Common myeloid progenitor, CD34-positive (primary cell): ENCODE measurements at regions not wholly inside any gene's neighbourhood (a gene's known extent, or its start where the extent isn't known, plus 50 kb on each side); places are given as distances from the start of the nearest gene placed in this dataset.

Experiments used
- CTCF ChIA-PET: fragments of 350-600 bp; sonication (Branson Sonifier 250); formaldehyde crosslinking; loops from one replicate; lab custom pipeline; 2021; ENCODE audit warnings: antibody characterized with exemption; lab: Charles Lee
- POLR2A ChIA-PET: fragments of 350-600 bp; sonication (Branson Sonifier 250); formaldehyde crosslinking; loops from one replicate; lab custom pipeline; 2021; ENCODE audit warnings: antibody characterized with exemption; lab: Charles Lee
- DNase-seq, 3 donors: peaks; one replicate each; pipeline versions ENCODE4 v3.0.0 to v3.0.0-alpha.2; 2013
- H3K27ac ChIP-seq, 2 experiments: 1 replicate in 1 of 2; 2 replicates in 1 of 2; pipeline ENCODE4 v1.7.0; 2013; ENCODE audit warnings: inconsistent platforms in 2 of 2, low read length in 2 of 2, mild to moderate bottlenecking in 2 of 2, low read depth in 1 of 2, moderate library complexity in 1 of 2; ENCODE audit not compliant: severe bottlenecking in 2 of 2, insufficient read depth in 1 of 2, poor library complexity in 1 of 2
- H3K27me3 ChIP-seq, 5 experiments: replicated peaks in 2 of 5; 1 replicate in 3 of 5; 2 replicates in 2 of 5; pipeline versions ENCODE4 v1.6.1 to v1.7.0; 2013; ENCODE audit warnings: low read length in 4 of 5, mild to moderate bottlenecking in 2 of 5, moderate library complexity in 2 of 5, inconsistent platforms in 1 of 5; ENCODE audit not compliant: insufficient read depth in 5 of 5, control insufficient read depth in 4 of 5
- H3K36me3 ChIP-seq, 4 experiments: 1 replicate in 2 of 4; 2 replicates in 2 of 4; pipeline versions ENCODE4 v1.6.1 to v1.7.0; 2013; ENCODE audit warnings: low read length in 3 of 4, control low read depth in 1 of 4, mild to moderate bottlenecking in 1 of 4; ENCODE audit not compliant: control insufficient read depth in 4 of 4, insufficient read depth in 4 of 4
- H3K4me1 ChIP-seq, 4 experiments: 1 replicate in 3 of 4; 2 replicates in 1 of 4; pipeline versions ENCODE4 v1.6.1 to v1.7.1; 2013; ENCODE audit warnings: low read length in 3 of 4, mild to moderate bottlenecking in 3 of 4, control low read depth in 1 of 4, inconsistent platforms in 1 of 4, moderate library complexity in 1 of 4; ENCODE audit not compliant: control insufficient read depth in 4 of 4, insufficient read depth in 4 of 4; ENCODE audit errors: control extremely low read depth in 1 of 4
- H3K4me3 ChIP-seq, 7 experiments: 1 replicate in 4 of 7; 2 replicates in 3 of 7; pipeline versions ENCODE4 v1.5.1 to v1.7.0; 2013; ENCODE audit warnings: mild to moderate bottlenecking in 7 of 7, low read length in 6 of 7, moderate library complexity in 6 of 7, inconsistent platforms in 2 of 7, low read depth in 2 of 7, control low read depth in 1 of 7; ENCODE audit not compliant: insufficient read depth in 4 of 7, control insufficient read depth in 1 of 7; ENCODE audit errors: extremely low read depth in 1 of 7
- H3K9me3 ChIP-seq, 5 experiments: 1 replicate in 4 of 5; 2 replicates in 1 of 5; pipeline versions ENCODE4 v1.6.1 to v1.7.1; 2013; ENCODE audit warnings: low read length in 4 of 5, mild to moderate bottlenecking in 2 of 5, inconsistent platforms in 1 of 5, low read depth in 1 of 5, moderate library complexity in 1 of 5; ENCODE audit not compliant: control insufficient read depth in 4 of 5, insufficient read depth in 2 of 5; ENCODE audit errors: control extremely low read depth in 1 of 5
- WGBS: methylation state at CpG from one replicate; pipeline ENCODE4 v1.1.5; 2013; ENCODE audit not compliant: insufficient coverage; 5-methylcytosine and 5-hydroxymethylcytosine counted together

DNA sequence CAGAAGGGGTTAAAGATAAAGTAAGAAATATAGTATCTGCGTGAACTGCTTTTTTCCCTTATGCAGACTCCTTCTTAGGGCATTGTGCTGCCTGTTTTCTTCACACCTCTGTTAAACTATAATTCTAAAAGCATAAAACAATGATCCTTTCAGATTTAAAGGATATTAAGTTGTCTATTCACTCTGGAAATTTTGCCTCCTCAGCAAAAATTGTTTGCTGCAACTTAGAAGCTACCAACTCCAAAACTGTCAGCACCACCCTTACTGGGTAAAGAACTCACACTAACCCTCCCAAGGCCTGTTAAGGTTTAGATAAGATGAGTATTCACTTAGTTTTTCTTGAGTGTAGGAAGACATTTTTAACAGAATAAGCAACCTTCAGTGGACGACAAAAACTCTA lies 259.5 kb downstream of the KDM5D start:
- DNase-seq, result no peak
- H3K4me3 ChIP-seq, result no peak overlapping the region
- CTCF ChIA-PET, result no interaction called here
- no CpG with 5 or more reads among the region's 2 CpGs for WGBS
- POLR2A ChIA-PET, result no interaction called here
- H3K27ac ChIP-seq, result no peak overlapping the region
- H3K4me1 ChIP-seq, result no peaks in the 10 kb centered on the region
- peaks cover 0 to 7% (median 0%) of the 10 kb centered on the region in 5 experiments for H3K9me3 ChIP-seq
- no peaks in the 10 kb centered on the region for H3K27me3 ChIP-seq
- H3K36me3 ChIP-seq, result no peaks in the 10 kb centered on the region

DNA sequence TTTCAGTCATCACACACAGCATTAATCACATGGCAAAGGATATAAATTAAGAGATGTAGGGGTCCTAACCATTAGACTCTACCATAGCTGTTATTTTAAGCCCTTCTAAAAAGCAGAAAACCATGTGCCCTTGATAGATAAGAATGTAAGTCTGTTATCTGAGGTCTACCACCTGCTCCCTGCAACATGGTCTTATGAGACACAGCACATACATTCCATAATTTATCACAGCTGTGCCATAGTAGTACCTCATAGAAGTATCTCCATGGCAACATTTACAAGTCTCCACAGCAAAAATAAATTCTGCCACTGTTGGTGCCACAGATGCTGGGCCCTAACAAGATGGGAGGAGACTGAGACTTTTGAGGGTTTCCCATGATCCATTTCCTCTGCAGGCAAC lies 265.4 kb downstream of the KDM5D start:
- peak in 1 of 3 donors; percentile 29 for DNase-seq
- POLR2A ChIA-PET, result no interaction called here
- H3K9me3 ChIP-seq, result no peaks in the 10 kb centered on the region

GRCh38 chrY:19477959-19478358 lies 266.6 kb downstream of the KDM5D start:
- DNase-seq, result no peak
- Histone ChIP-seq H3K9me3 (peaks cover 0 to 2% (median 0%) of the 10 kb centered on the region in 5 experiments), H3K27me3 (no peaks in the 10 kb centered on the region), H3K4me1 (no peaks in the 10 kb centered on the region), H3K27ac (no peak overlapping the region), H3K4me3 (no peak overlapping the region), H3K36me3 (no peaks in the 10 kb centered on the region)
- no CpG with 5 or more reads among the region's 1 CpG for WGBS
- ChIA-PET POLR2A (no interaction called here), CTCF (no interaction called here)

More for the DNA sequence above, 265.4 kb downstream of the KDM5D start:
- H3K27me3 ChIP-seq, result no peaks in the 10 kb centered on the region
- H3K4me1 ChIP-seq, result no peaks in the 10 kb centered on the region
- H3K4me3 ChIP-seq, result no peak overlapping the region
- no peak overlapping the region for H3K27ac ChIP-seq
- CTCF ChIA-PET, result no interaction called here
- H3K36me3 ChIP-seq, result no peaks in the 10 kb centered on the region

GRCh38 chrY:19465809-19466208 lies 278.7 kb downstream of the KDM5D start:
- POLR2A ChIA-PET, result no interaction called here
- H3K27ac ChIP-seq, result no peak overlapping the region
- H3K4me3 ChIP-seq, result no peak overlapping the region
- no peaks in the 10 kb centered on the region for H3K27me3 ChIP-seq
- DNase-seq, result no peak
- no peaks in the 10 kb centered on the region for H3K36me3 ChIP-seq
- H3K9me3 ChIP-seq, result no peaks in the 10 kb centered on the region
- CTCF ChIA-PET, result no interaction called here
- no peaks in the 10 kb centered on the region for H3K4me1 ChIP-seq

- H3K27me3 ChIP-seq, result no peaks in the 10 kb centered on the region
- POLR2A ChIA-PET, result no interaction called here
- no peaks in the 10 kb centered on the region for H3K36me3 ChIP-seq
- no peak overlapping the region for H3K27ac ChIP-seq
- peaks cover 0 to 5% (median 0%) of the 10 kb centered on the region in 5 experiments for H3K9me3 ChIP-seq
- H3K4me1 ChIP-seq, result no peaks in the 10 kb centered on the region
- DNase-seq, result no peak
- CTCF ChIA-PET, result no interaction called here
- no peak overlapping the region for H3K4me3 ChIP-seq
These were observed 287.6 kb downstream of the KDM5D start for GRCh38 chrY:19456855-19457448.

DNA sequence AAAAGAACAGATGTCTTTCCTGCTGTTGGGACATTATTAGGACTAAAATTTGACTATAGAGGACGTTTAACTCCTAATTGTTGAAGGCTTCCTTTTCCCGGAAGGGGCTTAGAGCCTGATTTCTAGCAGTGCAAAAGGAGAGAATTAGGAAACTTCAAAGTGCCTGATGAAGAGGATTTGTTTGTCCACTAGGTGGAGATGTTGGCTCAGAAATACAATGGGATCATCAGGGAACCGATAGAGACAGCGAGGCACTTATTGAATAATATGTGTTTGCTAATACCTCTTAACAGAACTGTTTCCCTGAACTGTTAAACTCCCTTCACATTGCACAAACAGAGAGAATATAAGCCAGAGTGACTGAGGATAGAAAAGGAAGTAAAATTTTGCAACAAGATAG lies 311.5 kb downstream of the KDM5D start:
- no peaks in the 10 kb centered on the region for H3K36me3 ChIP-seq
- no peaks in the 10 kb centered on the region for H3K27me3 ChIP-seq
- POLR2A ChIA-PET, result no interaction called here
- DNase-seq, result peak in 1 of 3 donors; percentile 56
- CTCF ChIA-PET, result interaction anchor here (1.7 kb wide), 1 partner anchor 70 kb away, joined by 3 read pairs; no protein-coding TSS in a partner anchor
- peaks cover 0 to 9% (median 0%) of the 10 kb centered on the region in 4 experiments for H3K4me1 ChIP-seq
- no peaks in the 10 kb centered on the region for H3K9me3 ChIP-seq
- no peak overlapping the region for H3K27ac ChIP-seq
- no CpG with 5 or more reads among the region's 4 CpGs for WGBS
- H3K4me3 ChIP-seq, result peak overlapping the region in 1 of 7 experiments; percentile 54

DNA sequence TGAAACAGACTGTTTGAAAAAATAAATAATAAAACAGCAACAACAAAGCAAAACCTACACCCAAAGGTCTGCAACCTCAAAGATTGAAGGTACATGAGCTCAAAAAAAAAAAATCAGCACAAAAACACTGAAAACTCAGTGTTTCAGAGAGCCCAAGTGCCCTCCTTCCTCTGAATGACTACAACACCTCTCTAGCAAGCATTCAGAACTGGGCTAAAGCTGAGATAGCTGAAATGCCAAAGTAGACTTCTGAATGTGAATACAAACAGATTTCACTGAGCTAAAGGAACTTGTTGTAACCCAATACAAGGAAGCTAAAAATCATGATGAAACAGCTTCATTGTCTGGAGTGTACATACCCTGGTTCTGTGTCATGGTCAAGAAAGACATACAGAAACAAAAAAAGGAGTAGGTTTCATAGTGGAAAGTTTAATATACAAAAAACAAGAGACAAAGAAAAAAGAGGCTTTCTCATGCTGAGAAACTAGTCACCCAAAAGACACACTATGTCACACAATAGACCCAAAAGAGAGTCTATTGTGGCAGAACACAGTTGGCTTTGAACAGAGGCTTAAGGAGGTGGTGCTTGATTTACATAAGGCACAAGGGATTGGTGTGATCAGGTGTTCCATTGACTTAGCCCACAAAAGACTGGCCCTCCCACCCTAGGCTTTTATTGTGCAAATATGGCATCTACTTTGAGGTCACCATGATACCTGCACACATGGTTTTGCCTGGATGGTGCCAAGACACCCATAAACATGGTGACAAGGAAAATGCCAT lies 316.6 kb downstream of the KDM5D start:
- Histone ChIP-seq H3K9me3 (no peaks in the 10 kb centered on the region), H3K27ac (no peak overlapping the region), H3K4me3 (no peak overlapping the region), H3K4me1 (no peaks in the 10 kb centered on the region), H3K27me3 (no peaks in the 10 kb centered on the region), H3K36me3 (no peaks in the 10 kb centered on the region)
- ChIA-PET CTCF (no interaction called here), POLR2A (no interaction called here)
- DNase-seq, result no peak
